T-helper 2 cell treated with Interferon-gamma antibody and Interleukin-4, amounts not matched to agents 100 ng/mL and 5 ng/mL, for 36 hours (primary cell): ENCODE measurements at regions not wholly inside any gene's neighbourhood (a gene's known extent, or its start where the extent isn't known, plus 50 kb on each side); places are given as distances from the start of the nearest gene placed in this dataset.

ENCODE experiments used
- intact Hi-C: fragments of 100-400 bp; cut with micrococcal nuclease; formaldehyde crosslinking; loops from one replicate; pipeline ENCODE4 v1.15.1; 2023

DNA sequence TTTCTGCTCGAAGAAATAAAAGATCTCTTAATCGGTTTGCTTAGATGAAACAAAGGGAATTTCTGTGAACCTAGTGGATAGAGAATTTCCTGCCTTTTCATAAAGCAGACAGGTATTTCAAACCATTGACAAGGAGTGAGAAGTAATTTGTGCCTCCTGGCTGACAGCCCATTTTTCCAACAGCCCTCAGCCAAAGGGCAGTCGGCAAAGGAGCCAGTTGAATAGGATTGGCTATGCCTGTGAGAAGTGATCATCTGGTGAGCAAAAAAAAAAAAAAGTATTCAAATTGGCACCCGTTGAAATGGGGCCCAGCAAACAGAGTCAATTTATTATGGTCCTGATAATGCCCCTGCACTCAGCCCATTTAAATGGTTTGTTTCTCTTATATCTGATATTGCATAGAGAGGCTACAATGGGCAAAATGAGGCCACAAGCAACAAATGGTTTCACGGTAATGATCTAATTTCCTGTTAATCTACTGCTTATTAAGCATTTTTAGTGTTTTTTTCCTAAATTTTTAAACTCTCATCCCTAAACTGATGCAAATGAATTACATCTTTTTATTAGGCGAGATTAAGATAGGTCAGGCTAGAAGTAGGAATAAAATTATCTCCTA, 477.5 kb downstream of the NUF2 start:
- intact Hi-C loops, result no loop called here

DNA sequence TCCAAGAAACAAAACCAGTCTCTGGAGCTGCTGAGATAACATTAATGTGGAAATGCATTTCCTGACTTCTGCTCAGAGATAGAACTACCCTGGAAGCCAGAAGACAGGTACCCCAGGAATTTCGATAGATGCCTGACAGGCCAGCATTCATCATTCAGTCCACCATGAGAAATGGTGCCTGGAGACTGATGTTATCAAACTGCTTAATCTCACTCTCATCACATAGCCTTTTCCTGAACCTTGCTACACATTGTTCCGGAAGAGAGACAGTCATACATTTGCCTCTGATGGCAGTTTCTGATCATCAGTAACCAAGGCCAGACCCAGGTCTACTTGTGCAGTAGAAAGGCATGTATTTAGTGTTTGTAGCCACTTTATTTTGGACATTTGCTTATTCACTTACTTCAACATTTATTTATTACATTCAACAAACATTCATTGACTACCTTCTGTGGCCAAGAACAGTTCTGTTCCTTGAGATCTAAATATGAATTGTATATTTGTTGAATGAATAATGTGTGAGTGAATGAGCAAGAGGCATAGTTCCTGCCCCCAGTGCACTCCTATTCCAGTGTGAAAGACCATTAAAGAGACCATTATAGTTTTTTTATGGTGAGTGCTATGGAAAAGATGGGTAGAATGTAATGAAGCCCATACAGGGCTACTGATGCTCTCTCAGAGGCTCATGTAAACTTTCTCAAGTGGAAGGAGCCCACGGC, 485.7 kb downstream of the NUF2 start:
- intact Hi-C loops, result no loop called here

DNA sequence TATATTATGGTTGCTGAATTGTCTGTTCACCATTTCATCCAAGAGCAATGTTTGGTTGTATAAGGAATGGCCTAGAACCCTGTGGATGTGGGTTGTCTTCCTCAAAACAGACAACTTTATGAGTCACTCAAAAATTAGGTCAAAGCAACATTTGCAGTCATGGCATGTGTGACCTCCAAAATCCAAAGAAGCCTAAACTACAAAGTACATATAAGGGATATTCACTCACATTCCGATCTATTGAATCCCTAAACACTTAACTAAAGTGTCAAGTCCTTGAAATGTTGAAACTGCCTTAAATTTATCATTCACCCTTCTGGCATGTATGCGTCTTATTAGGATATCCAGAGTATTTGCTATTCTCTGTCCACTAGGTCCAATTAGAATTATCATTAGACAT, 491.5 kb downstream of the NUF2 start:
- intact Hi-C loops, result no loop called here

DNA sequence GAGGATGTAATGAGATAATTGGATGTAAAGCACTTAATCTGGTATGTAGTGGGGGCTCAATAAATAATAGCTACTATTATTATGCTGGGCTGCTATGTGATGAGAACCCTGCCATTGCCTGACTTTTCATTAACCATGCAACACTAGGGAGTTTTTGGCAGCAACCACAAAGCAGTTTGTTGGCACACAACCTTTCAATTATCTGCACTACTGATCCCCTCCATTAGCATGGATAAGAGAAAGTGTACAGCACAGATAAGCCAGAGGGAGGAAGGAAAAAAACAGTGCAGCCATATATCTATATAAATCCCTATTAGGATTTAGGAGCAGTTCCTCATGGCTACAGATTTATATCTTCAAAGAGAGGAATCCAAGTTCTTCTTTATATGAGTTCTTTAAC, 498.5 kb downstream of the NUF2 start:
- intact Hi-C loops, result no loop called here

DNA sequence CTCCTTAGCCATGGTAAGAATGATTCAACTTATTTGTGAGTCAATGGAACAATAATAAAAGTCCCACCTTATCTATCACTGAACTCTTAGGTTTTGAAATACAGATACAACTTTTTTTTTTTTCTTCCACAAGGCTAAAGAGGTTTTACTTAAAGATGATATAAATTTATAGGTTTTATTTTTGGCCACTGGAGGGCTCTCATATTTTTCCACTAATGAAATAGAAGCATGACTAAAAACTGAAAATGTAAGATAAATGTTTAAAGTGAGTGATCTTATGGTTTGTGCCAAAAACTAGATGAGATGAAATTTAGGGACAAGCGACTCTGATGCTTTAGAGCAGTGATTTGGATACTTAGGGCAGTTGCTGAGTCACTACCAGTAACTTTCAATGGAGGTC, 499.0 kb downstream of the NUF2 start:
- intact Hi-C loops, result no loop called here

DNA sequence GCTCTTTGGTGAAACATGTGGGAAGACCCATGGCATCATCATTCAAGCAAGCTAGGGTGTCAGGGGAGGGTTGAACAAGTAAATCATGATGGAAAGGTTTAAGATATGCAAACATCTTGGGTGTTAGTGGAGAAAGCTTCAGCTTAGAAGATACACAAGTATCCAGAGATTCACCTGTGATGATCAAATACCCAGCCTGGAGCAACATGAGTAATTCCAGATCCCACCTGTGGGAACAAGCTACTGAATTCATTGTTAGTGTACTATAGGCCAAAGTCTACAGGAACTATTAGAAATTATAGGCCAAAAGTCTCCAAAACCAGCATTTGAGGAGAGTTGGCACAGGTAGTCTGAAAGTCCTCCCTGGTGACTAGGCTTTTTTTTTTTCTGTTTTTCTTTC, 499.9 kb downstream of the NUF2 start:
- intact Hi-C loops, result no loop called here

DNA sequence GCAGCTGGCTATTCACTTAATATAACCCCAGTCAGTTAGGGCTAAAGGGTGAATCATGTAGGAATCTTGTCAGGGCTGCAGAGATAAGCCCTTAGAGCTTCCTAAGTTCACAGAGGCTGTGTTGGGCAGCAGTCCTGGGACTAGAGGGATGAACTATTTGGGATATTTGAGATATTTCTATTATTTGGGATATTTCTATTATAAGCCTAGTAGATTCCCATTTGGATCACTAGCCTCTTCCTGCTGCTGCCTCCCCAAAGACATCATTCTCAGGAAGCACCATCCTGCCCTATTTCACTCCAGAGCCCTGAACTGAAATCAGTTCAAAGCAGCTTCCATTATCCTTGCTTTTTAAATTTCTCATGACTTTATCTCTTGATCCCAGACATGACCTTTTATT, 501.3 kb downstream of the NUF2 start:
- intact Hi-C loops, result no loop called here

DNA sequence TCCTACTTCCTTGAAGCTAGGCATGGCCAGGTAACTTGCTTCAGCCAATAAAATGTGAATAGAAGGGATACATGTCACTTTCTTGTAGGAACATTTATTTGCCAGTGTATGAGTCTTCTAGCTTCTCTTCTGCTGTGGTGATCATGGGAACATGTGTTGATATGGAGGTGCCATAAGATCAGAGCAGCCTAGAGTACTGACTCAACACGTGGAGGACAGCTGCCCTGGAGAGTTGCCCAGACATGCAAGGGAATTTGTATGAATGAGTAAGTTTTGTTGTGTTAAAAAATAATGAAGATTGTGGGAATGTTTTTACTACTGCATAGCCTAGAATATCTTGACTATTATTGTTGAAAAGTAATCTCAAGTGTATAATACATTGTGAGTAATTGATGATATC, 502.3 kb downstream of the NUF2 start:
- intact Hi-C loops, result no loop called here

DNA sequence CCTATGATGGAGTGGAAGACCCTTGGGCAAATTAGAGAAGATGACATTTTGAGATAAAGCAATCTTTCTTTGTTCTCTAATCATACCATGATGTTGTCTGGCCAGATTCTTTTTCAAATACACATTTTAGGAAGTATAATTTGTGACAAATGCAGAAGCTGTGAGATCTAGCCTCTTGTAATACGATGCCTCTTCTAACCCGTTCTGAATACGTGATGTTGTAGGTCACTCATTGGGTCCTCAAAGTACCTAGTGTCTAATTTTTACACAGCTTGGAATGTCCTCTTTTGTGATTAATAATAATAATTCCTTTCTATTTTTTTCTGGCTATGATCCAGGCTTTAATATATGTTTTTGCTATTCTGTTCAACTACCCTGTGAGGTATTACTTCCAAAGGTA, 502.7 kb downstream of the NUF2 start:
- intact Hi-C loops, result no loop called here

DNA sequence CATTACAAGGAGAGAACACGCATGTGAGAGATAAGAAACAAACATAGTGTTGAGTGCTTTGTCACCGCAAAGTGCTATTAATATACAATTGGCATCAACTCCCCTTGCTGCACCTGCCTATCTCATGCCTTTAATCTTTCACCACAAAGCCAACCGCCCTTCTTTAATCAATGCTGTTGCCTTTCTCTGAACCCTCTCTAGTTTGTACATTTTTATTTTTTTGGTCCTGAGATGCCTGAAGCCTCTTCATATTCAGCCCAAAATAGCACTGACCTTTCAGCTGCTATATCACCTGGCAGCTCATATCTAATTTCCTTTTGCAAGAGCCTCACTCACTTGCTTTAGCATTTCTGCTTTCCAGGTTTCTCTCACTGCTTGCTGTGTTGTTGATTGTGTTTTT, 504.7 kb downstream of the NUF2 start:
- intact Hi-C loops, result no loop called here

DNA sequence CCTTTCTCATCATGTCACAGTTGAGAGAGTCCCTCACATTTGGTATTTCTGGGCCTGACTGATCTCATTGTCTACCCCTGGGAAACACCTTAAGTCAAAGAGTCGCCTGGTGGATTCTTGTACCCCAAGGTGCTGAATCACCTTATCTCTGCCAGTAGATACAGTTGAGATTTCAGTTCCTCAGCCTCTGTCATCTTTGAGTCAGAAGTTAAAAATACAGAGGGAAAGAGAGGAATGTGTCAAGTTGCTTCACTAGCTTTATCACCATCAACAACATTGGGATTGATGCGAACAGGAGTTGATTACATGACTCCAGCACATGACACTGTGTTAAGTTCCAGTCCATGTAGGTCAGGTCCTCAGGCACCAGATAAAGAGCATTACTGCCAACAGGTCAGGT, 513.0 kb downstream of the NUF2 start:
- intact Hi-C loops, result no loop called here

DNA sequence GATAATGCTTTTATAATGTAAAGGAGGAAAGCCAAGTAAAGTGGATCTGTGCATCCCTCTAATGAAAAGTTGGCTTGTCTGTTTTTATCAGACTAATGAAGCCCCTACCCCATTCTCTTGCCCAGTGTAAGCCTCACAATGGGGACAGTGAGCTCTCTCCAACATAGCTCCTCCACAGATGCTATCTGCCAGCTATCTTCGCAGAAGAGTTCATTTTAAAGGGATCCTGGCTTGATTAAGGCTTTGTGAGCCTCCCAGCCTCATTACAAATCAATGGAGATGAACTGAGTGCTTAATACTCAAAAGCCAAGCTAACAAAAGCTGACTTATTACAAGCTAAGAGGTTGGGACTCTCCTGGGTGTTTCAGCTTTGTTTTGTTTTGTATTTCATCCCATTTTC, 514.7 kb downstream of the NUF2 start:
- intact Hi-C loops, result no loop called here

DNA sequence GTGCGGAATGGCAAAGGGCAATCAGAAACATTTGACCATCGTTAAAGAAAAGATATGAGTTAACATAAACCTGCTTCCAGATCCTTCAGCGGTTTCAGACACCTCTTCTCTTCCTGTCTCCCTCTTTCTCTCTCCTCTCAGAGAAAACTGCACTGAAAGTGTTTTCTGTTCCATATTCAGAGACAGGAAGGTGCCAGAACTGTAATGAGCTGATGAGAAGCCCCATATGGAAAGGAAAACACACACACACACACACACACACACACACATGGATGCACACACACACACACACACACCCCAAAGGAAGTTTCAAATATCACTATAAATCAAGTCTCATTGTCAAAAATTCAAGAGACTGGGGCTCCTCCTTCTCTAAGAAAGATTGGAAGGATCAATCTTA, 515.5 kb downstream of the NUF2 start:
- intact Hi-C loops, result no loop called here

DNA sequence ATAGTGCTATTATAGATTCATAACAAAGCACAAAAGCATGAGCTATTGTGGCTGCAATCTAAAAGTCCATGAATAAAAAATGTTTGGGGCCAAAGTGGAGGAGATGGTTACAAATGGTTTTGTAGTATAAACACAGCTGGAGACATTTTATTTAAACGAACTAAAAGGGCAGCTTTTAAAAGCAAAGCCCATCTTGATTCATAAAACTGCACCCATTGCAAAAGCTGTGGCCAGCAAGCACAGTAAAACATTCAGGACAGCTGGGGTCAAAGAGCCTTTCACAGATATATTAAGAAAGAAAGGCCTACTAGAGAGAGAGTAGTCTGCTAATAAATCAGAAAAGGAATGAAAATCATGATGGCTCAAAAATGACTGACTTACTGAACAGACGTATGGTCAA, 520.8 kb downstream of the NUF2 start:
- intact Hi-C loops, result no loop called here

DNA sequence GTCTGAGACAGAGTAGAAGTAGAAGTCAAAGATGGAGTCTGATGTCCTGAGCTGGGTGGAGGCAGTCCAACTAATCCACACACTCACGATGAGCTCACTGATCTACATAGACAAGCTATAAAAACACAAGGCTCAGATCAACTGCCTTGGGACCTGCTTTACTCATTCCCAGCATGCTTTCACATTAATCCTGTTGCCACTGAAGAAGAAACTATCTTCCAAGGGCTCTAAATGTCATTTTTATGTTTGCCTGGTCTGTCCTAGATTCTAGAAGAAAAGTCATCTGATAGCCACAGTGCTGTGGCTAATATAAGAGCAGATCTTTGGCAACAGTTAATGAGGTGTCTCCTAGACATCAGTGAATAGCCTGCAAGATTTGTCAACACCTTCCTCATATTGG, 522.7 kb downstream of the NUF2 start:
- intact Hi-C loops, result no loop called here

DNA sequence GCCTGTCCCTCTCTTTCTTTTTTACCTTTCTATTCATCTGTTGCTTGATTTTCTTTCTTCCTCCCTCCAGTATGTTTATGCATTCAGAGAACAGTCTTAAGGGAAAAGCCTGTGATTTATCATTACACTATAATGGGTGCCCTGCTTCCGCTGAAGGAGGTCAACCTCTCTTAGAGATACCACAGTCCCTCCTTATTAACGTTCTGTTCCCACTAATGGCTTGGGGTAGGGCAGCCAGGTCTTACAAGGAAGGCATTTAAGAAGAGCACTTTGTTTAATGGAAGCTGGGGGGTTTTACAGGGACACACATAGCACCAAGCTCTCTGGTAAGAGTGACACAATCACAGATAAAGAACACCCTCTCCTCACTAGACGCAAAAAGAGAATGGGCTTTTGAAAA, 523.5 kb downstream of the NUF2 start:
- intact Hi-C loops, result no loop called here

DNA sequence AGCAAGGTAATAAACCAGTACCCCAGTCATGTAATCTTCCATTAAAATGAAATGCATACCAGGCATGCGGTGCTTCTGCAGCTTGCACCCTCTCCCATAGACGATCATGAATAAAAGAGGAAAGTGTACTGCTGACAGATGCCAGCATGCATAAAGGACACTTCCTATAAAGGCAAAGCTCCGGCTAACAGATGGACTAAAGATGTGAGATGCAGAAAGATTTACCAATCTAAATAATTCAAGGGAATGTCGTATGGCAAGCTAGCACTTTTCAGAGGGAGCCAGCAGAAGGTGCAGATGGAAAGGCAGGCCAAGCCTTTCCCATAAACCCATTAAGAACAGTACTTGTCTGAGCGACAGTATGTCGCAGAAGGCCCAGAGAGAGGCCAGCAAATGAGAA, 542.0 kb downstream of the NUF2 start:
- intact Hi-C loops, result no loop called here

DNA sequence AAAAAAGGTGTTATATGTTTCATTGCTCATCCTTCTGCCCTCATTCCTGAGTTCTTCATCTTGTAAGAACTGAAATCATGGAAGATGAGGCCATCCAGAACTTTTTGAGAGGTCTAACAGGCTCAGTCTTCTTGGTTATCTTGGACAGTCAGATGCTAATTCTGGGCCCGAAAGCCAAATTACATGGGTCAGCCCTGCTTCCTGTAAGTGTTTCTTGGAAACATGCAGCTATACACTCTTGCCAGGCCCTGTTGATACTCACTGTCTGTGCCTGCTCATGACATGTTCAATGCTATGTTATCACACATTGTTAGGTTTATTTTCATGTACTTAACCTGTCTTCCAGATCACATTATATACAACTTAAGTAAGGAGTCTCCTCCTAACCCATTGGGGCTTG, 542.5 kb downstream of the NUF2 start:
- intact Hi-C loops, result no loop called here

DNA sequence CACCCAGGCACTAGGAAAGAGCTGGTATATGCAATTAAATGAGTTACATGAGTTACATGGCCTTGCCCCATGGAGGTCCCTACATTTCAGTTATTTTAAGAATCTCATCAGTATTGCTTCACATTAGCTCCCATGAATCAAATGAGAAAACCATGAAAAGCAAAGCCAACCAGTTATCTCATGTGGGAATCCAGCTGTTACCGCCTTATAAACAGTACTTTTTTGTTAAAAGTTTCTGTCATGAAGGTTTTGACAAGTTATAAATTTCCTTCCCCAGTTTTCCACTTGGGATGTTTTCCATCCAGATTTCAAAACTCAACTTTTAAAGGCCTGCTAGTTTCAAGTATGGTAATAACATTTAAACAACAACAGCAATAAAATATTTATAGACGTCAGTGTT, 544.8 kb downstream of the NUF2 start:
- intact Hi-C loops, result no loop called here

DNA sequence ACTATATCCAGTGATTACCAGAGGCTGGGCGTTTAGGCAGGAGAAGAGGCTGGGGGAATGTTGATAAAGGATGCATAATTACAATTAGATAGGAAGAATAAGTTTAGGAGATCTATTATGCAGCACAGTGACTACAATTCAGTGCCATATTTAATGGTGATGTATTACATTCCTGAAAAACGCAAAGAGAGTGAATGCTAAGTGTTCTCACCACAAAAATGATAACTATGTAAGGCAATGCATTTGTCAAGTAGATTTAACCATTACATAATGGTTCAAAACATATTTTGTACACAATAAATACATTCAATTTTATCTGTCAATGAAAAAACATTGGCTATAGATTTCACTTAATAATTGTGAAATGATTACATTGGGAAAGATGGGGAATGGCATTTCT, 548.9 kb downstream of the NUF2 start:
- intact Hi-C loops, result no loop called here

DNA sequence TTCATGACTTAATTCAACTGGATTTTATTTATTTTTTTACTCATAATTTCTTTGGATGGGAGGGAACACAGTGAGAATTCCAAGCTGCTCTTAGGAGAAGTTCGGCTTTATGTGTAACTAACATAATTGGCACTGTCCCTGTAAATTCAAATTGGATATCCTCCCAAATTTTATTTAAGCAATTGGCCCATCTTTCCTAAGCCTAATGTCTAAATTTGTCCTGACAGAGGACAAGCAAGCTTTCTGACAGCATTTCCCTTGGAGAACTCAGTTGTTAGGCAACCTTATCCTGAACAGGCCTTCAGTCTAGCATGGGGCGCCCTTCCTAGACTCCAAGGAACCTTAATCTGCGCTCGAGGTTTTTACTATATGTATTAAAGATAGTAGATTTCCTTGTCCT, 550.3 kb downstream of the NUF2 start:
- intact Hi-C loops, result no loop called here

DNA sequence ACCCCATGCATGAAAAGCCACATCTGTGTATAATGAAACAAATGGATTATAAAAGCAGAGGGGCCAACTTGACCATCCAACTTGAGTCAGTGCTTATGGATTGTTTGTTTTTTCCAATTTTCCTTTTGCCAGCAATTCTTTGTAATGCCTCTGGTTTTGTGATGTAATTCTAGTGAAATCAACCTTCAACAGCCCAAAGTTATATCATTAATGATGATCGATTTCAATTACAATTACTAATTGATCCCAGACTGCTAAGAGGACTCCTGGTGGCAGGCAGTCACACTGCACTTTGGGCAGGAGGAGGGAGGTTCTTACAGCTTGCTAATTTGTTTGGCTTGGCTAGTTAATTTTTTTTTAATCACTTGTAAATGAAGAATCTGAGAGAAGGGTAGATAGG, 552.3 kb downstream of the NUF2 start:
- intact Hi-C loops, result no loop called here

DNA sequence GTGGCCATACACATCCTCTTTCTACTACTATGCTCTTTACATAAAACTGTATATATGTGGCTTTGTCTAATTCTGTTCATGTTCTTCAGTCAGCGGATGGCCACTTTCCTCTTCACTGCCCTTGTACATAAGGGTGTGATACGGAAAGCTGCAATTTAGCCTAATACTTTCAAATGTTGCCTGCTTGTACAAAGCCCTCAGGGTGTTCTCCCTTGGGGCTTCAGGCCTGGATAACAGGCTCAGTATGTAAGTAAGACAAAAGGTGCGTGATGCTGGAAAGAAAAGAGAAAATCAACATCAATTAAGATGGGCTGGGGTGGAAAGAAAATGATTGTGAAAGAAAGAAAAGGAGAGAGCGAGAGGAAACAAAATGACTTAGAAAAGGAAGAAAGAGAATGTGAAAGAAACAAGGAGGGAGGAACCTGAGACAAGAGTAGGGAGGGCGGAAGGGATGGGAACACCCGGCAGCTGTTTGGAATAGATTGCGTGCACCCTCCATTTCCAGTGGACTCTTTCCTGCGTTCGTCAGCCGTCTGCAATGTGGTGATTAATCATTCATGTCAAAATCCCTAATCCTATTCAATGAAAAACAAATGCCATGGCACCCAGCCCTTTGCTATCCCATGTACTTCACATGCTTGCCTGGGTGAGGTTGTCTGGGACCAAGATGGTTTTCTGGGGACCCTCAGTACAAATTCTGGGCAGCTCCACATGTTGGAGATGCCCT, 553.6 kb downstream of the NUF2 start:
- intact Hi-C loops, result no loop called here
